ENCODE measurements at regions not wholly inside any gene's neighbourhood (a gene's known extent, or its start where the extent isn't known, plus 50 kb on each side); places are given as distances from the start of the nearest gene placed in this dataset.
A peak's percentile ranks its signal among the peaks of the same experiment; 100 is the strongest.

DNA sequence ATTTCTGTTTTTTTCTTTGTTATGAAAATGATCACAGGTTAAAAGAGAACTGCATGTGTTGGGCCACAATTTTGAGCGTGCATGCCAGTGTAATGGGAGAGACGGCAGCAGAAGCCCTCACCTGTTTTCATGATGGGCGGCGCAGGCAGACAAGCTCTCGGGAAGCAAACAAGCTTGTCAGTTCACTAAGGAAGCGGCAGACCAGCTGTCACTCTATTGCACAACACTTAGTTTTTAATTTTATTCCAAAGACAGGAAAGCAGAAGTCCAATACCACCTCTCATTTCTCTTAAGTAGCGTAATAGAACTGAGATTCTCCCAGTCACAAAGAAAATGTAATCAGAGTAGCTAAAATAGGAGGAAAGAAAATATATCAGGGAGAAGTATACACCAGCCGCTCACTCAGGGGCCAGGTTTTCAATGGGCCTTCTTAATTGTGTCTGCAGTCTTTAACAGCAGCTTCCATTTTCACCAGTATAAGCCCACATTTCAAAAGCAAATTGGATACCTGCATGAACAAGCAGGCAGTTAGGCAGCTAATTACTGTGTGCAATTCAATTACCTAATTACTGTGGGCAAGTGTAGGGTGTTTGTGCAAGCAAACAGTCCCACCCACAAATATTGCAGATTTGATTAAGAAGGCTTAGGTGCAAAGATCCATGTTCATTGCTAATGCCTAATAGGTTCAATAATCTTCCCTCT lies 711.4 kb downstream of the DIAPH3 start:
- TF ChIP-seq, protein P1, sequence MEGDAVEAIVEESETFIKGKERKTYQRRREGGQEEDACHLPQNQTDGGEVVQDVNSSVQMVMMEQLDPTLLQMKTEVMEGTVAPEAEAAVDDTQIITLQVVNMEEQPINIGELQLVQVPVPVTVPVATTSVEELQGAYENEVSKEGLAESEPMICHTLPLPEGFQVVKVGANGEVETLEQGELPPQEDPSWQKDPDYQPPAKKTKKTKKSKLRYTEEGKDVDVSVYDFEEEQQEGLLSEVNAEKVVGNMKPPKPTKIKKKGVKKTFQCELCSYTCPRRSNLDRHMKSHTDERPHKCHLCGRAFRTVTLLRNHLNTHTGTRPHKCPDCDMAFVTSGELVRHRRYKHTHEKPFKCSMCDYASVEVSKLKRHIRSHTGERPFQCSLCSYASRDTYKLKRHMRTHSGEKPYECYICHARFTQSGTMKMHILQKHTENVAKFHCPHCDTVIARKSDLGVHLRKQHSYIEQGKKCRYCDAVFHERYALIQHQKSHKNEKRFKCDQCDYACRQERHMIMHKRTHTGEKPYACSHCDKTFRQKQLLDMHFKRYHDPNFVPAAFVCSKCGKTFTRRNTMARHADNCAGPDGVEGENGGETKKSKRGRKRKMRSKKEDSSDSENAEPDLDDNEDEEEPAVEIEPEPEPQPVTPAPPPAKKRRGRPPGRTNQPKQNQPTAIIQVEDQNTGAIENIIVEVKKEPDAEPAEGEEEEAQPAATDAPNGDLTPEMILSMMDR (IDR thresholded peaks at IDR 0.05; ENCODE audit: low read depth, low read length, missing control alignments): no peak
- no peak overlapping the region for H3K4me3 ChIP-seq (replicated peaks; ENCODE audit: low read depth, low read length)
- no peak for DNase-seq (ENCODE audit: extremely low read depth, low read depth)

DNA sequence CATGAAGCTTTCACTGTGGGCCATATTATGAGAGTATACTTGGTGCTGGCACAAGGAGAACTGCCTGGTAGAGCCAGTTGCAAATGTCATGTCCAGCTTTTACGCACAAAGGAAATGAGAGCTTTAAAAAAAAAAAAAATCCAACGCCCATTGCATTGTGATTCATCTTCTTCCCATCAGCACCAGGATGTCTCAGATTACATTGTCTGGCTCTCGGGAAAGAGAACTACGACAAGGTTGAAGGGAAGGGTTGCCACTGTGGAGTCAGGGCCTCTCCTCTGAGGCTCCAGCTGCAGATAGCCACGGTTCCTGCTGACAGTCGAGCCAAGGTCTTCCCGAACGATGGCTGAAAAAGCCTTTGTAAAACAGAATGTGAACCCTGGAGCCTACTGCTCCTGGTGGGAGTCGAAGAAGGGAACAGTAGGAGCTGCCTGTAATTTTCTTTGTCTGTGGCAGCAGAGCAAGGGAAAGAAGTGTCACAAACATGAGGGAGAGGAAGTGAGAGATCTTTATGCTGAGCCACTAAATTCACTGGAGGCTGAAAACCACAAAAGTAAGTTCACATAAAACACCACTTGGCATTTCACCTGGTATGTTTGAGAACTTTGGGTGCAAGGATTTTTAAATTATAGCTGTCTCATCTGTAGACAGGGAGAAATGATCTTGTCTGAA lies 704.7 kb downstream of the DIAPH3 start:
- peak; percentile 69 for DNase-seq (ENCODE audit: extremely low read depth, low read depth)
- no peak overlapping the region for H3K4me3 ChIP-seq (replicated peaks; ENCODE audit: low read depth, low read length)
- TF ChIP-seq, protein P1 (IDR thresholded peaks at IDR 0.05; ENCODE audit: low read depth, low read length, missing control alignments): no peak

DNA sequence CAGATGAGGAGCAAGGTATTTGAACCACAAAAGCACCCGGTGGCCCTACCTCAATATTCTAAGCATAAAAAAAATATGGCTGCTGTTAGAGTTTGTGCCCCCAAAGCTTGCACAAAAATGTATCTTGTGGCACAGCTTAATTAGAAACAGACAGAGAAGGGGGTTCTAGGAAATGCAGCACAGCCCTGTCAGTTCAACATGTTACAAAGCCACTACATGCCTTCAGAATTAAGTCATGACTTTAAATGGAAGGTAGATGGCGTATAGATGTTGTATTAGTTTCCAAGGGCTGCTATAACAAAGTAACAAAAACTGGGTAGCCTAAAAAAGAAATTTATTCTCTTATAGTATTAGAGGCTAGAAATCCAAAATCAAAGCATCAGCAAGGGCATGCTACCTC lies 703.8 kb downstream of the DIAPH3 start:
- H3K4me3 ChIP-seq (replicated peaks; ENCODE audit: low read depth, low read length): no peak overlapping the region
- peak; percentile 56 for DNase-seq (ENCODE audit: extremely low read depth, low read depth)
- TF ChIP-seq, protein P1 (IDR thresholded peaks at IDR 0.05; ENCODE audit: low read depth, low read length, missing control alignments): no peak

DNA sequence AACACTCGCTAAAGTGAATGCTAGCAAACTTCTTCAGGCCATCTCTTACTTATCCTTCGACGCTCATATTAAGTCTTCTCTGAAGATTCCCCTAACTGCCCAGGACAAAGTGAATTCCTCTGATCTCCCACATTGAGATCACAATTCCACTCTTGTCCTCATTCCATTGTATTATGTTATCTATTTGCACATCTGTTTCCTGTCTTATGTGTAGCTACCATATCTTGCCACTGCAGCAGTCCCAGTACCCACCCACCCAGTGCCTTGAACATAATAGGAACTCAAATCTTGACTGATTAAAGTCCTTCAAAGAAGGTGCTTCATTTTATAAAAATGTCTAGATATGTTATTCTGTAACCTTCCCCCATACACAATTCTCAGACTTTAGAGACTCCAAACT lies 702.3 kb downstream of the DIAPH3 start:
- TF ChIP-seq, protein P1 (IDR thresholded peaks at IDR 0.05; ENCODE audit: low read depth, low read length, missing control alignments): no peak
- no peak overlapping the region for H3K4me3 ChIP-seq (replicated peaks; ENCODE audit: low read depth, low read length)
- DNase-seq (ENCODE audit: extremely low read depth, low read depth): no peak

DNA sequence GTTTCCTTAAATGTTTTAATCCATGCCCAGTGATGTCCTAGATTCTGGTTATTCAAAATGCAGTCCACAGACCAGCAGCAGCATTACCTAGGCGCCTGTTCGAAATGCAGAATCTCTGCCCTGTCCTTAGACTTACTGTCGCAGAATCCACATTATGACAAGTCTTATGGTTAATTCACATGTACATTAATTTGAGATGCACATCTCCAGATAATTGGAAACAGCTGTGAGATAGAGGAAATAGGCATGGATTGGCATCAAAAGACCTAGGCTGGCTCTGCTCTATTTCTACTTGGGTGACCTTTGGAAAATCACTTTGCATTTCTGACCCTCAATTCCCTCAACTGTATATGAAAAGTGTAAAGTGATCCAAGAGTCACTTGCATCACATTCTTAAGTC lies 700.7 kb downstream of the DIAPH3 start:
- TF ChIP-seq, protein P1 (IDR thresholded peaks at IDR 0.05; ENCODE audit: low read depth, low read length, missing control alignments): no peak
- no peak for DNase-seq (ENCODE audit: extremely low read depth, low read depth)
- no peak overlapping the region for H3K4me3 ChIP-seq (replicated peaks; ENCODE audit: low read depth, low read length)

DNA sequence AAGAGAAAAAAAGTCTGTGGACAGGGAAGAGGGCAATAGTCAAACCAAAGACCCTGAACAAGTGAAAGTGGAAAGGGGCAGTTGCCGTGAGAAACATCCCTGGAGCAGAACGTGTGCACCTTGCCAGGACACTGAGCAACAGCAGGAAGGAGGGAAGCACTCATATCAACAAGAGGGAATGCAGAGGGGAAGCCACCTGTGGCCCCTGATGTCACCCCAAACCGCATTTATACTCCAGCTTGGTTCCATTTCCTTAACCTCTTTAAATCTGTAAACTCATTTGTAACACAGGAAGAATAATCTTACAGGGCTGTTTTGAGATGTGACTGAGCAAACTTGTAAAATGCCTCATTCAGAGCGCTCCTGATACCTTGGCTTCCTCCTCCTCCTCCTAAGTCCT lies 698.8 kb downstream of the DIAPH3 start:
- TF ChIP-seq, protein P1 (IDR thresholded peaks at IDR 0.05; ENCODE audit: low read depth, low read length, missing control alignments): no peak
- no peak overlapping the region for H3K4me3 ChIP-seq (replicated peaks; ENCODE audit: low read depth, low read length)
- no peak for DNase-seq (ENCODE audit: extremely low read depth, low read depth)
